Keratinocyte (primary cell): ENCODE measurements at regions not wholly inside any gene's neighbourhood (a gene's known extent, or its start where the extent isn't known, plus 50 kb on each side); places are given as distances from the start of the nearest gene placed in this dataset.
"Not testable (repeated sequence)": the region's sequence is repeated elsewhere in the genome, so short reads cannot be mapped to it uniquely, and the experiment has no call there.

ENCODE experiments used
- DNase-seq: peaks from one replicate; pipeline ENCODE4 v3.0.0-alpha.2; 2011; ENCODE audit warnings: low read depth, missing footprints, low spot score
- FAIRE-seq: peaks from 2 replicates; lab custom pipeline; 2011; peaks lifted over from hg19 to GRCh38; lab: Jason Lieb, UNC
- H2AFZ ChIP-seq: 2 replicates; pipeline ENCODE4 v1.6.0; 2012; ENCODE audit warnings: low read length, control low read depth, inconsistent platforms; ENCODE audit not compliant: control insufficient read depth
- H3K27ac ChIP-seq: 2 replicates; pipeline ENCODE4 v1.5.1; 2011; ENCODE audit warnings: low read length; ENCODE audit not compliant: control insufficient read depth, insufficient read depth
- H3K27me3 ChIP-seq: 3 replicates; pipeline ENCODE4 v1.6.0; 2011; ENCODE audit warnings: low read length; ENCODE audit not compliant: control insufficient read depth, insufficient read depth; ENCODE audit errors: extremely low read depth
- H3K36me3 ChIP-seq, 2 experiments: 2 replicates in 1 of 2; 3 replicates in 1 of 2; pipeline ENCODE4 v1.5.1; 2011; ENCODE audit warnings: low read length in 2 of 2, mild to moderate bottlenecking in 1 of 2; ENCODE audit not compliant: control insufficient read depth in 2 of 2, insufficient read depth in 2 of 2; ENCODE audit errors: extremely low read depth in 1 of 2
- H3K4me1 ChIP-seq: 3 replicates; pipeline ENCODE4 v1.5.1; 2011; ENCODE audit warnings: low read length; ENCODE audit not compliant: control insufficient read depth, insufficient read depth; ENCODE audit errors: extremely low read depth
- H3K4me2 ChIP-seq: 3 replicates; pipeline ENCODE4 v1.6.0; 2011; ENCODE audit warnings: low read depth, low read length; ENCODE audit not compliant: control insufficient read depth, insufficient read depth; ENCODE audit errors: extremely low read depth
- H3K4me3 ChIP-seq, 3 experiments: fragments of 200-600 bp in 1 of 3; sonication (generic) in 1 of 3; 2 replicates in 2 of 3; 3 replicates in 1 of 3; pipeline ENCODE4 v1.5.1; 2011 to 2016; ENCODE audit warnings: low read length in 3 of 3, mild to moderate bottlenecking in 3 of 3, control low read depth in 2 of 3, inconsistent platforms in 1 of 3, low read depth in 1 of 3, mixed read lengths in 1 of 3, mixed run types in 1 of 3, moderate library complexity in 1 of 3; ENCODE audit not compliant: control insufficient read depth in 2 of 3, insufficient read depth in 2 of 3; ENCODE audit errors: extremely low read depth in 1 of 3
- H3K79me2 ChIP-seq: 2 replicates; pipeline ENCODE4 v1.6.0; 2012; ENCODE audit warnings: low read length; ENCODE audit not compliant: control insufficient read depth, insufficient read depth
- H3K9ac ChIP-seq: 3 replicates; pipeline ENCODE4 v1.6.0; 2011; ENCODE audit warnings: low read length; ENCODE audit not compliant: control insufficient read depth, insufficient read depth; ENCODE audit errors: extremely low read depth
- H3K9me1 ChIP-seq: 3 replicates; pipeline ENCODE4 v1.6.0; 2011; ENCODE audit warnings: low read length; ENCODE audit not compliant: control insufficient read depth, insufficient read depth; ENCODE audit errors: extremely low read depth
- H3K9me3 ChIP-seq: 2 replicates; pipeline ENCODE4 v1.5.1; 2012; ENCODE audit warnings: low read depth, low read length; ENCODE audit not compliant: control insufficient read depth
- H4K20me1 ChIP-seq: 3 replicates; pipeline ENCODE4 v1.6.0; 2011; ENCODE audit warnings: low read length; ENCODE audit not compliant: control insufficient read depth, insufficient read depth; ENCODE audit errors: extremely low read depth
- CTCF ChIP-seq, 3 experiments: IDR thresholded peaks in 1 of 3; conservative IDR thresholded peaks in 1 of 3; optimal IDR thresholded peaks in 1 of 3; 2 replicates in 2 of 3; 3 replicates in 1 of 3; pipeline versions ENCODE3 to v1.5.1; 2011; ENCODE audit warnings: low read length in 3 of 3, mild to moderate bottlenecking in 3 of 3, moderate library complexity in 2 of 3, control low read depth in 1 of 3, inconsistent platforms in 1 of 3; ENCODE audit not compliant: insufficient read depth in 2 of 3; ENCODE audit errors: extremely low read depth in 1 of 3
- EZH2 ChIP-seq: IDR thresholded peaks from one replicate; pipeline ENCODE4 v1.6.1; 2012; ENCODE audit warnings: inconsistent platforms, mild to moderate bottlenecking, low read length, moderate library complexity
- dilution Hi-C: fragments of 300-500 bp; cut with MboI; formaldehyde crosslinking; loops from one replicate; pipeline ENCODE4 v1.7.0; 2020; ENCODE audit warnings: low sequenced_read_pairs; ENCODE audit not compliant: extremely low pct_ligation_motif_present

DNA sequence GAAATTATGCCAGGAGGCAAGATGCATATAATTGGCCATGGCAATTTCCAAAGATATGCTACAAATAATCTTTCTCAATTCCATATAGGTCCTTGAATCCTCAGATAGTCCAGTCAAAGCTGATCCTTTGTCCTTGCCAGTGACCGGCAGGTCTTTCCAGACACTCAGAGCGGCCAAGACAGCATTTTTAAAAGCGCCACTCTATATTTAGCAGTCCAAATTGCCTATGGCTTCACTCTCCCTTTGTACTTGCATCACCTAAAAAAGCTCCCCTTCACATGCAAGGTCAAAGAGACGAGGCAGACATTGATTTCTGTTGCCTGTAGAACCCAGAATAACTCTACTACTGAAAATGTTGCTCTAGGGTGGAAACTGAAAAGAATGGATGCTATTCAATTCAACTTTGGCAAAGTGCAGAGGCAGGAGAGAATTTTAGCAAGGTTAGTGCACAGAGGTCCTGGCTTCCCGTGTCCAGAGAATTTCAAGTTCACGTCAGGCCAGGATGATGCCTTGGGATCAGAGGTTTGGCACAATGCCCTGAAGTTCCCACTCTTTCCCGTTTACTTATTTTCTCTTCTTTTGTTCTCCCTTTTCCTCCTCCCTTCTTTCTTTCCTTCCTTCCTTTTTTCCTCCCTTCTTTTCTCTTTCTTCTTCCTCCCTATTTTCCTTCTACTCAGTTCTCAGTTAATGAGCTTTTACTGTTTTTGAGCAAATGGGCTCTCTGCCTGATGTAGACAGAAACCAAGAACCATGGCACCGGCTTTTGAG is 108.5 kb downstream of the KCNK1 start:
- no peak overlapping the region for H3K27ac ChIP-seq
- H2AFZ ChIP-seq = no peak overlapping the region

GRCh38 chr1:233723387-233723786 is 109.5 kb downstream of the KCNK1 start:
- dilution Hi-C loops = no loop called here
- no peak for DNase-seq
- TF ChIP-seq CTCF (optimal IDR thresholded peaks at IDR 0.05 in 1 of 3, IDR thresholded peaks at IDR 0.05 in 1 of 3, conservative IDR thresholded peaks at IDR 0.05 in 1 of 3; ENCODE audit: extremely low read depth in 1 of 3, insufficient read depth in 2 of 3, low read length in 3 of 3) (no peak), EZH2 (no peak)

More for the DNA sequence above, 108.5 kb downstream of the KCNK1 start:
- Histone ChIP-seq H3K9me3 (no peaks in the 10 kb centered on the region), H3K79me2 (no peaks in the 10 kb centered on the region), H3K36me3 (no peaks in the 10 kb centered on the region), H3K9me1 (no peaks in the 10 kb centered on the region), H3K4me2 (no peak overlapping the region), H3K4me1 (no peaks in the 10 kb centered on the region), H3K9ac (no peak overlapping the region), H3K4me3 (no peak overlapping the region), H4K20me1 (no peaks in the 10 kb centered on the region), H3K27me3 (peaks cover 3% of the 10 kb centered on the region)
- dilution Hi-C loops = no loop called here
- DNase-seq = no peak
- TF ChIP-seq EZH2 = no peak
- no peak for TF ChIP-seq CTCF (optimal IDR thresholded peaks at IDR 0.05 in 1 of 3, IDR thresholded peaks at IDR 0.05 in 1 of 3, conservative IDR thresholded peaks at IDR 0.05 in 1 of 3; ENCODE audit: extremely low read depth in 1 of 3, insufficient read depth in 2 of 3, low read length in 3 of 3)
- no peak for FAIRE-seq

GRCh38 chr1:233724131-233724631 is 110.3 kb downstream of the KCNK1 start:
- H3K4me1 ChIP-seq, H3K27ac ChIP-seq, dilution Hi-C loops, H3K4me2 ChIP-seq, DNase-seq, H3K4me3 ChIP-seq, H3K9ac ChIP-seq, H3K27me3 ChIP-seq, H3K9me1 ChIP-seq, H4K20me1 ChIP-seq, H3K9me3 ChIP-seq, H2AFZ ChIP-seq, H3K36me3 ChIP-seq, FAIRE-seq, H3K79me2 ChIP-seq: not testable (repeated sequence)

More at GRCh38 chr1:233723387-233723786, 109.5 kb downstream of the KCNK1 start:
- Histone ChIP-seq H3K36me3 (no peaks in the 10 kb centered on the region), H3K27ac (no peak overlapping the region), H4K20me1 (no peaks in the 10 kb centered on the region), H2AFZ (no peak overlapping the region), H3K4me3 (no peak overlapping the region), H3K9me3 (no peaks in the 10 kb centered on the region), H3K79me2 (no peaks in the 10 kb centered on the region), H3K27me3 (no peaks in the 10 kb centered on the region), H3K4me1 (no peaks in the 10 kb centered on the region), H3K9me1 (no peaks in the 10 kb centered on the region), H3K4me2 (no peak overlapping the region), H3K9ac (no peak overlapping the region)
- FAIRE-seq = no peak
